ENCODE measurements at regions not wholly inside any gene's neighbourhood (a gene's known extent, or its start where the extent isn't known, plus 50 kb on each side); places are given as distances from the start of the nearest gene placed in this dataset.

DNA sequence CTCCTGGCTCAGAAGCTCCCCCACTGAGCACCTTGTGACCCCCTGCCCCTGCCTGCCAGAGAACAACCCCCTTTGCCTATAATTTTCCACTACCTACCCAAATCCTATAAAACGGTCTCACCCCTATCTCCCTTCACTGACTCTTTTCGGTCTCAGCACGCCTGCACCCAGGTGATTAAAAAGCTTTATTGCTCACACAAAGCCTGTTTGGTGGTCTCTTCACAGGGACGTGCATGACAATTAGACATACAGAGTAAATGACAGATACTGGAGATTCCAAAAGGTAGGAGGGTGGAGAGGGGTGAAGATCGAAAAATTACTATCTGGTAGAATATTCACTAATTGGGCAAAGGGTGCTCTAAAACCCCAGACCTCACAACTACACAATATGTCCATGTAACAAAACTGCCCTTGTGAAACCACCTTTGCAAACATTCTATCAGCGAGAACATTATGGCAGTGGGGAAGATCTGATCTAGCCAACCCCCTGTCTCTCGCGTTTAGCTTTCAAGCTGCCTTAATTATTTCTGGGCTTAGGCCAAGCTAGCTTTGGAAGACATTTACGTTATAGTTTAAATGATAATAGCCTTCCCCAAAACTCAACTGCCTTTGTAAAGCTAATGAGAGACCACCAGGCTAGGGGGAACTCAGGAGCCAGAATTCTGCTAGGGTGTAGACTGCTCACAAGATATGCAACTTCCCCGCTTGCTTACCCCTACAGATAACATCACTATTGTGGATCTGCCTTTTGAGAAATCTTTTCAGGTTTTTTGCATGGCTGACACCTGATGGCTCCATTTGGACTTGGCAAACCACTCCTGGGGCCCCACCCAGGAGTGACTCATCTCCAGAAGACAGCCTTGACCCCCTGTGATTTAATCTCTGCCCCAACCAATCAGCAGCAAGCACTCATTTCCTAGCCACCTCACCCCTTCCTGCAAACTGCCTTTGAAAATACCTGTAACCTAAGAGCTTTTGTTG lies 1534.0 kb upstream of the SPRY2 start:
- Histone ChIP-seq H4K8ac (ENCODE audit: low read depth in 2 of 2, low read length in 2 of 2) (no peak overlapping the region), H3K23ac (ENCODE audit: low read depth, low read length) (no peak overlapping the region), H3K4ac (ENCODE audit: low read depth, low read length) (no peak overlapping the region), H3K14ac (replicated peaks; ENCODE audit: low read depth, low read length) (no peak overlapping the region), H3K56ac (ENCODE audit: extremely low read depth, insufficient read depth, low read length) (no peak overlapping the region), H2AFZ (replicated peaks; ENCODE audit: low read length, poor library complexity) (no peak overlapping the region), H3K79me1 (ENCODE audit: low read depth in 1 of 2, low read length in 2 of 2) (no peaks in the 10 kb centered on the region), H3K4me1 (ENCODE audit: control insufficient read depth, insufficient read depth, low read length) (no peaks in the 10 kb centered on the region), H2BK5ac (ENCODE audit: low read depth, low read length, poor library complexity, severe bottlenecking) (no peak overlapping the region), H3K18ac (ENCODE audit: low read depth, low read length) (no peak overlapping the region), H3K9me1 (ENCODE audit: insufficient read depth, low read length) (no peaks in the 10 kb centered on the region), H3K4me3 (ENCODE audit: insufficient read depth, low read depth, low read length) (no peak overlapping the region), H2BK20ac (ENCODE audit: low read depth, low read length) (no peak overlapping the region), H3K27me3 (ENCODE audit: control insufficient read depth, insufficient read depth, low read length) (no peaks in the 10 kb centered on the region), H2BK120ac (ENCODE audit: low read depth, low read length) (no peak overlapping the region), H3K9ac (ENCODE audit: low read depth, low read length) (no peak overlapping the region), H3K9me3 (ENCODE audit: control insufficient read depth, insufficient read depth, low read length) (peaks cover 6% of the 10 kb centered on the region), H4K5ac (ENCODE audit: low read depth, low read length) (no peak overlapping the region), H3K4me2 (ENCODE audit: low read depth, low read length) (no peak overlapping the region), H3K27ac (ENCODE audit: insufficient read depth, low read length) (no peak overlapping the region), H2BK15ac (ENCODE audit: low read depth, low read length) (no peak overlapping the region), H4K20me1 (ENCODE audit: insufficient read depth, low read length) (no peaks in the 10 kb centered on the region), H2AK5ac (ENCODE audit: low read depth, low read length) (no peak overlapping the region), H2AK9ac (replicated peaks; ENCODE audit: low read depth, low read length, poor library complexity) (no peak overlapping the region), H3K36me3 (ENCODE audit: control insufficient read depth, insufficient read depth, low read length) (no peaks in the 10 kb centered on the region), H4K91ac (ENCODE audit: insufficient read depth, low read depth, low read length) (no peak overlapping the region)
- intact Hi-C loops (cut with micrococcal nuclease), result no loop called here
- DNase-seq, result no peak
- ChIA-PET POLR2A (ENCODE audit: unreplicated experiment) (no interaction called here), CTCF (no interaction called here)
- in situ Hi-C loops (cut with MboI; ENCODE audit: low sequenced_read_pairs), result no loop called here
- no CpG with 5 or more reads among the region's 10 CpGs for WGBS, 2 experiments (ENCODE audit: extremely low coverage in 2 of 2, insufficient read length in 1 of 2)
- TF ChIP-seq MXI1 (IDR thresholded peaks at IDR 0.05; ENCODE audit: borderline replicate concordance, low read depth, low read length) (no peak), NFE2L2 (IDR thresholded peaks at IDR 0.05; ENCODE audit: low read depth, low read length) (no peak), CEBPB (IDR thresholded peaks at IDR 0.05; ENCODE audit: low read depth, low read length) (no peak), RAD21 (IDR thresholded peaks at IDR 0.05; ENCODE audit: low read length) (no peak)
- TF ChIP-seq, protein P1, sequence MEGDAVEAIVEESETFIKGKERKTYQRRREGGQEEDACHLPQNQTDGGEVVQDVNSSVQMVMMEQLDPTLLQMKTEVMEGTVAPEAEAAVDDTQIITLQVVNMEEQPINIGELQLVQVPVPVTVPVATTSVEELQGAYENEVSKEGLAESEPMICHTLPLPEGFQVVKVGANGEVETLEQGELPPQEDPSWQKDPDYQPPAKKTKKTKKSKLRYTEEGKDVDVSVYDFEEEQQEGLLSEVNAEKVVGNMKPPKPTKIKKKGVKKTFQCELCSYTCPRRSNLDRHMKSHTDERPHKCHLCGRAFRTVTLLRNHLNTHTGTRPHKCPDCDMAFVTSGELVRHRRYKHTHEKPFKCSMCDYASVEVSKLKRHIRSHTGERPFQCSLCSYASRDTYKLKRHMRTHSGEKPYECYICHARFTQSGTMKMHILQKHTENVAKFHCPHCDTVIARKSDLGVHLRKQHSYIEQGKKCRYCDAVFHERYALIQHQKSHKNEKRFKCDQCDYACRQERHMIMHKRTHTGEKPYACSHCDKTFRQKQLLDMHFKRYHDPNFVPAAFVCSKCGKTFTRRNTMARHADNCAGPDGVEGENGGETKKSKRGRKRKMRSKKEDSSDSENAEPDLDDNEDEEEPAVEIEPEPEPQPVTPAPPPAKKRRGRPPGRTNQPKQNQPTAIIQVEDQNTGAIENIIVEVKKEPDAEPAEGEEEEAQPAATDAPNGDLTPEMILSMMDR (conservative IDR thresholded peaks at IDR 0.05; ENCODE audit: low read depth, low read length), result no peak
- no peak for ATAC-seq (ENCODE audit: low read depth)
- BruUV-seq (replicated peaks), result no TSS peak
- dilution Hi-C loops (cut with HindIII; ENCODE audit: low sequenced_read_pairs, unreplicated experiment), result no loop called here

Data from IMR-90 (cell line).